DOHH2 (cell line): ENCODE measurements at regions not wholly inside any gene's neighbourhood (a gene's known extent, or its start where the extent isn't known, plus 50 kb on each side); places are given as distances from the start of the nearest gene placed in this dataset.
"Not testable (repeated sequence)": the region's sequence is repeated elsewhere in the genome, so short reads cannot be mapped to it uniquely, and the experiment has no call there.

Experiments used
- EZH2phosphoT487 ChIP-seq: fragments of 200-600 bp; sonication (generic); IDR thresholded peaks from 2 replicates; pipeline ENCODE4 v1.6.1; 2017; ENCODE audit warnings: borderline replicate concordance, mild to moderate bottlenecking, antibody characterized with exemption, low read length, moderate library complexity, mixed read lengths
- TF ChIP-seq, protein P1 (sequence below): fragments of 200-600 bp; sonication (generic); IDR thresholded peaks from one replicate; pipeline ENCODE4 v1.5.1; 2014; ENCODE audit warnings: antibody characterized with exemption, mild to moderate bottlenecking, low read depth, low read length; ENCODE audit not compliant: poor library complexity, severe bottlenecking

DNA sequence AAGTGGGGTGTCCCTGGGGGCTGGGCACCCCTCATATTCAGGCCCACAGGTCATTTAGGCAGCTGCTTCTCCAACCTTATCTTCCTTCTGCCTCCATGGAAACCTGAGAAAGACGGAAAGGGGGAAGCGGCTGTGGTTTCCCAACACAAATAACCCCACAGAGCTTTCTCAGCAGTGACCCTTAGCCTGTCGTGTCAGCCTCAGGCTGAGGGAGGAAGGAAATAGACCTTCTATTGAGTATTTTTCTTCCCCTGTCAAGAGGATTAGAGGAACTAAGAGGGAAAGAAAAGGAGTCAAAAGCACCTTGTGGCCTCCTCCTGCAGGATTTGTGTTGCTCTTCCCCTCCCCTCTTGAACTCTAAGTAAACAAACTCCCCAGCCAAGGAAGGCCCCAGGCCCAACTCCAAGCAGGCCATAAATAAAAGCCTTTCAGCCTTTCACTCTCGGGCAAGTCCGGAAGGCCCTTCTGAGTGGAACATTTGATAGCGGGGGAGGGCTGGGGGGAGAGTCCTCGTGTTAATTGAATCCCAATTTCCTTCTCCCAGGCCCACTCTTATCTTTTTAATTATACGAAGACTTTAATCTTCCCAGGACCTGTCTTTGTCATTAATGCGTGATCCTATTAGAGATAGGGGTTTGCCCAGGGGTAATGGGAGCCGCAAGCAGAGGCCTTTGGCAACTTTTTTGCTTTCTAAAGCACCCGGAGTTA lies 121.8 kb downstream of the TRIM43 start:
- TF ChIP-seq, protein P1, sequence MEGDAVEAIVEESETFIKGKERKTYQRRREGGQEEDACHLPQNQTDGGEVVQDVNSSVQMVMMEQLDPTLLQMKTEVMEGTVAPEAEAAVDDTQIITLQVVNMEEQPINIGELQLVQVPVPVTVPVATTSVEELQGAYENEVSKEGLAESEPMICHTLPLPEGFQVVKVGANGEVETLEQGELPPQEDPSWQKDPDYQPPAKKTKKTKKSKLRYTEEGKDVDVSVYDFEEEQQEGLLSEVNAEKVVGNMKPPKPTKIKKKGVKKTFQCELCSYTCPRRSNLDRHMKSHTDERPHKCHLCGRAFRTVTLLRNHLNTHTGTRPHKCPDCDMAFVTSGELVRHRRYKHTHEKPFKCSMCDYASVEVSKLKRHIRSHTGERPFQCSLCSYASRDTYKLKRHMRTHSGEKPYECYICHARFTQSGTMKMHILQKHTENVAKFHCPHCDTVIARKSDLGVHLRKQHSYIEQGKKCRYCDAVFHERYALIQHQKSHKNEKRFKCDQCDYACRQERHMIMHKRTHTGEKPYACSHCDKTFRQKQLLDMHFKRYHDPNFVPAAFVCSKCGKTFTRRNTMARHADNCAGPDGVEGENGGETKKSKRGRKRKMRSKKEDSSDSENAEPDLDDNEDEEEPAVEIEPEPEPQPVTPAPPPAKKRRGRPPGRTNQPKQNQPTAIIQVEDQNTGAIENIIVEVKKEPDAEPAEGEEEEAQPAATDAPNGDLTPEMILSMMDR = not testable (repeated sequence)
- TF ChIP-seq EZH2phosphoT487 = not testable (repeated sequence)
